T-helper 9 cell (primary cell): ENCODE measurements at regions not wholly inside any gene's neighbourhood (a gene's known extent, or its start where the extent isn't known, plus 50 kb on each side); places are given as distances from the start of the nearest gene placed in this dataset.
"Not testable (repeated sequence)": the region's sequence is repeated elsewhere in the genome, so short reads cannot be mapped to it uniquely, and the experiment has no call there.

Experiments
- DNase-seq: peaks from one replicate; pipeline ENCODE4 v3.0.0-alpha.2; 2020

- DNase-seq: no peak
Observed at GRCh38 chr18:62629031-62629430, 86.3 kb upstream of the PHLPP1 start.

GRCh38 chr18:62631173-62631572, 84.2 kb upstream of the PHLPP1 start:
- DNase-seq: no peak

GRCh38 chr18:62632788-62633455, 82.4 kb upstream of the PHLPP1 start:
- no peak for DNase-seq

DNA sequence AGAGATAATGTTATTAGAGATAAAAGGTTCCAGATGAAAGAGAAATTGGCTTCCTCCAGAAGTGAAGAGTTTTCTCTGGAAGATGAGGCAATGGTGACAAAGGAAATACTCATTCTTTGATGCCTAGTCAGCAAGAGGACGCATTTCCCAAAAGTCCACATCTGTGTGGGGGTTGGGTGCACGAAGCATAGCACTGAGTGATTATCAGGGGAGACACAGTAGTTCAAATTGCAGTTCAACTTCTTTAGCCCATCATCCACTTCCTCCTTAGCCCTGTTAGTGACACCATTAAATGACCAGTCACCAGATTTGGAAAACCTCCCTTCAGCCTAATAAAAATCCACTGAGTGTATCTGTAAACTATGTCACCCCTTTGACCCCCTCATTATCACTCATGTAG, 80.9 kb upstream of the PHLPP1 start:
- DNase-seq: no peak

DNA sequence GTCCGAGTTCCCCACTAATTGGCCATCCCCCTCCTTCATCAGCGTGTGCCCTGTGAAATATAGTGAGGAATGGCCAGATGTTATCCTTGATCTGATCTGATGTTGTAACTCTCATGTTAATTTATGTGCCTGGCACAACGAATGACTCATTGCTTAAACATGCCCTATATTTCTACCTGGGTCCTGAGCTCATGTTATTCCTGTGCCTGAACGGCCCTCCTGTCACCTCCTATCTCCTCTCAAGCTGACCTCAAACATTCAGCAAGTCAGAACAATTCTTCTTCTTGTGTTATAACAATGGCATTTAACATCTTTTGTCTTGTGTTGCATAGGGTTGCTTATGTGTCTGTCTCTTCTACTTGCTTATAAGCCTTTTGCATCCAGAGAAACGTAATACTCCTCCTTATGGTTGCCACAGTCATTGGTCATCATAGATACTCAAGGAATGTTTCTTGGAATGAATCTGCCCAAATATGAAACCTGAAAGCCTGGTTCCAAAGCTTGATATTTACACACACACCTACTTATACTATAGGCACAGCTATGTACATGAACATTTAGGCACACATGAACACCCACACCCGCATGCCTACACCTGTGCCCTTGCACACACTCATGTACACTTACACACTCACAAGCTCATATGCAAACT, 80.2 kb upstream of the PHLPP1 start:
- no peak for DNase-seq

DNA sequence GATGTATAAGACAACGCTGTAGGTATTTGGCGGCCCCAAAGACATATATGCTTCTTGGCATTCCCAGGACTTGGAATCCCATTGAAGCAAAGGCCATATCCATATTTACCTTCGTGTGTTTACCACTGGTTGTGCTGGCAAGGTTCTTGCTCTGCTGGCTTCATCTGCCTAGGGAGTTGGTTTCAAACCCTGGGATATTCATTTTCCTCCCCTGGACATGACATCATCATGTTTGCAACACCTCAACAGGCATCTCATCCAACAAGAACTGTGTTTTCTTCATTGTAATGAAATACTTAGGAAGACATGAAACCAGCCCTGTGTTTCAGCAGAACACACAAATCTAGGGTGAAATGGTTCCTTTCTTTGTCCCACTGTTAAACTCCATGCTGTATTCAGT, 77.9 kb upstream of the PHLPP1 start:
- DNase-seq: no peak

GRCh38 chr18:62637807-62638687, 77.3 kb upstream of the PHLPP1 start:
- DNase-seq: peak; percentile 17

- no peak for DNase-seq
Observed at GRCh38 chr18:62643181-62643580, 72.2 kb upstream of the PHLPP1 start.

DNA sequence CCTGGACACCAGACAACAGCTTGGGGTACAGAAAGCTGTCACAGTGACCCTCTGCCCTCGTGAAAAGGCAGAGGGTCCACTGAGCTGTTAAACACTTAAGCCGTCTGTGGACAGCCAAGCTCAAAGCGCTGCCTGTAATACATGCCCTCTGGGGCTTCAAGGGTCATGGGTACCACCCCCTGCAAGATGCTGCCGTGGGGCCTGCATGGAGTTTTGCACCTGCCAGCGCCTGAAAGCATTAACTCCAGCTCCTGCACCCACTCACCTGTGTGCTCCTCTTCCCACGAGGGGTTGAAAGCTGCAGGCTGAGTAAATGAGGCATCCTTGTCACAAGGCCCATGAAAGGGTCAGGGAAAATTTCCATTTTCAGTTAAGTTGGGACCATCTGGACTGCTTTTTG, 70.6 kb upstream of the PHLPP1 start:
- DNase-seq: no peak

- DNase-seq: no peak
Observed at GRCh38 chr18:62647179-62647578, 68.2 kb upstream of the PHLPP1 start.

- no peak for DNase-seq
Observed at GRCh38 chr18:62648045-62648678, 67.2 kb upstream of the PHLPP1 start.

GRCh38 chr18:62651276-62652056, 63.9 kb upstream of the PHLPP1 start:
- DNase-seq: no peak

GRCh38 chr18:62652057-62652629, 63.2 kb upstream of the PHLPP1 start:
- not testable (repeated sequence) for DNase-seq

- no peak for DNase-seq
Observed at GRCh38 chr18:62655520-62656219, 59.7 kb upstream of the PHLPP1 start.

DNA sequence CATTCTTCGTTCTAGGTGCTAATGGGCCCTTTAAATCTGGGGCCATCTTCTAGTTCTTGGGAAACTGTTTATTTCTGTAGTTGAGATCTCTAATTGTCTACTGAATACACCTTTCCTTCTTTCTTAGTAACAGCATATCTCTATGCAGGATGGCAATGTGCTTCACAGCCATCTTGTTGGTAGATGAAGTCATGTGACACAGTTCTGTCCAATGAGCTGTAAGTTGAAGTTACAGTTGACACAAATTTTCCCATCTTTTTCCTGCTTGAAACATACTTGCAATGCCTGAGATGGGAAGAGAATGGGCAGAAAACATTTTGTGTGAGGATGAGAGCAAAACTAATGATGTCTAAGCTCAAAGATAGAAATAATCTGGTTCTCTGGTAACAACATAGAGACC, 57.3 kb upstream of the PHLPP1 start:
- no peak for DNase-seq

DNA sequence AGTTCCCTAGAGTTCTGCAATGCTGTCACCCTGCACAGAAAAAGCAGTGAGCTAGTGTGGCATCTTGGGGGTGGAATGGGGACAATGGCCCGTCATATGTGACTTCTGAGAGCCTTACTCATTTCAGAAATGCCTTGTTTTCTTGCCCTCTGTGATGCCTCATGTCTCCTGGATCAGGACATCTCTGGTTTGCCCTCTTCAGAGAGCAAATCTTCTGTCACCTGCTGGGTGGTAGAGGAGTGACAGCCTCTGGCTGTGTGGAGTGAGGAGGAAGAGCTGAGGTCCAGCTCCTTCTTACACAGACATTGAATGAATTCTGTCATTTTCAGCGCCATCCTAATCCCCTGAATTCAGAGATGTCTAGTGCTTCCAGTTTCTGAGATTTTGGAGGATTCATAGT, 55.6 kb upstream of the PHLPP1 start:
- DNase-seq: no peak

GRCh38 chr18:62660691-62661090, 54.6 kb upstream of the PHLPP1 start:
- no peak for DNase-seq

DNA sequence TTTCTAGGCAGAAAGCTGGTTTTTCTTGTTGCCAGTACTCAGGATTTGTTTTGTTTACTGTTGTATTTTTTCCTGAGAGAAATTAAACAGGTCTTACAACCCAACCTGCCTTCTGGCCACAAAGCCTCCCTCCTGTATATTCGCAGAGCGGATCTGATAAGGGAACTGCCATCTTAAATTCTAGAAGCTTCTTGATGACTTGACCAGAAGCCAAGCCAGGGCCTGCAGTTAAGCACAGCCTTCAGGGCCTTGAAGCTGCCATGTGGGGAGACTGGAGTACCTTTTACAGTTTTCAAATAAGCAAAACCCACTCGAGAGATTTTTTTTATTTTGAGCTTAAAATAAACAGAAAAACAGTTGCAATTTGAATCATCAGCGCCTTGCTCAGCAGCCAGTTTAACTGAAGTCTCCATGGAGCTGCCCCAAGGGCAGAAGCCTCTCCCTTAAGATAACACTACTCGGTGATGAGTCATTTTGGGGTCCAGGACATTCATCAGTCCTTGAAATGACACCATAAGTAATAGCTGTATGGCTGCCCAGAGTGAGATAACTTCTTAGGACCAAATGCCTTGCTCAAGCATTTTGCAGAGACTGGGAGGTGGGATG, 51.5 kb upstream of the PHLPP1 start:
- no peak for DNase-seq

DNA sequence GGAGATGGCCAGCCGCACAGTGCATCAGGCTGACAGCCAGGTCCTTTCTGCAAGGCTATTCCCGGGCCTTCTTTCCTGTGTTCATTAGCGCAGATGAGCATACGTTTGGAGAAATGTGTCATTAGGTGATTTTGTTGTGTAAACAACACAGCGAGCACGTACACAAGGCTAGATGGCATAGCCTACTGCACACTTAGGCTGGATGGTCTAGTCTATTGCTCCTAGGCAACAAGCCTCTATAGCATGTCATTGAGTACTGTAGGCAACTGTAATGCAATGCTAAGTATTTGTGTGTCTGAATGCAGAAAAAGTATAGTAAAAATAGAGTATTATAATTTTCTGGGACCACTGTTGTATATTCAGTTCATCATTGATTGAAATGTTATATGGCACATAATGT, 50.9 kb upstream of the PHLPP1 start:
- no peak for DNase-seq

DNA sequence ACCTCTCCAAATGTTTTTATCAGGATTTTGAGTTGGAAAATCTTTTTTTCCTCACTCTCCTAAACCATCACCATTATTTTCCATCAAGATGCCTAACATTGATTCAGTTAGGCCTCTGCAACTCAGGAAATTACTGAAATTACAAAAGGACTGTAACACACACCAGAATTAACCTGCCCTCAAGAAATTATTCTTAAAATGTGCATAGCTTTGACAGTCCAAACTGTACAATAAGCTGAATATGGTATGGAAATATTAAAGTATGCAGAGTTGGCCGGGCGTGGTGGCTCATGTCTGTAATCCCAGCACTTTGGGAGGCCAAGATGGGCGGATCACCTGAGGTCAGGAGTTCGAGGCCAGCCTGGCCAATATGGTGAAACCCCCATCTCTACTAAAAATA, 50.2 kb upstream of the PHLPP1 start:
- DNase-seq: no peak
